ENCODE measurements at regions not wholly inside any gene's neighbourhood (a gene's known extent, or its start where the extent isn't known, plus 50 kb on each side); places are given as distances from the start of the nearest gene placed in this dataset.

GRCh38 chr4:178554352-178554751, 1112.1 kb upstream of the AGA start:
- TF ChIP-seq POLR2A (IDR thresholded peaks at IDR 0.05), result no peak
- TF ChIP-seq CTCF (IDR thresholded peaks at IDR 0.05), result no peak
